SU-DHL-6 (cell line): ENCODE measurements at regions not wholly inside any gene's neighbourhood (a gene's known extent, or its start where the extent isn't known, plus 50 kb on each side); places are given as distances from the start of the nearest gene placed in this dataset.

ENCODE experiments used
- CTCF ChIP-seq: fragments of 200-600 bp; sonication (generic); IDR thresholded peaks from one replicate; pipeline ENCODE4 v1.5.1; 2017; ENCODE audit warnings: antibody characterized with exemption, mild to moderate bottlenecking, low read length, moderate library complexity; ENCODE audit not compliant: insufficient read depth, poor library complexity, severe bottlenecking
- EZH2phosphoT487 ChIP-seq: fragments of 200-600 bp; sonication (generic), shearing (Covaris generic); conservative IDR thresholded peaks from 2 replicates; pipeline ENCODE4 v1.6.1; 2018; ENCODE audit warnings: mild to moderate bottlenecking, antibody characterized with exemption, low read length, moderate library complexity, mixed read lengths

- no peak for TF ChIP-seq CTCF
- no peak for TF ChIP-seq EZH2phosphoT487
These were observed 696.3 kb upstream of the SLC10A2 start for GRCh38 chr13:103762523-103762922.
